Right ventricle myocardium superior (tissue), 1 donor: ENCODE measurements at regions not wholly inside any gene's neighbourhood (a gene's known extent, or its start where the extent isn't known, plus 50 kb on each side); places are given as distances from the start of the nearest gene placed in this dataset.

Experiments
- ATAC-seq: fragments of 200-7000 bp; cut with Tn5 transposase; one replicate; pipeline ENCODE4 v1.9.1; 2020; ENCODE audit warnings: mild to moderate bottlenecking; ENCODE audit not compliant: poor library complexity
- DNase-seq: peaks from one replicate; pipeline ENCODE4 v3.0.0-alpha.2; 2020
- intact Hi-C: fragments of 100-400 bp; cut with DNase I; formaldehyde crosslinking; loops from one replicate; pipeline ENCODE4 v1.11.2; 2022
- donor health status: DM: no; HTN: yes; CAD: no; lungs with severe emphysema.

- DNase-seq (no peak), ATAC-seq (no peak)
- intact Hi-C loops = no loop called here
Measured at GRCh38 chr1:98077691-98078090, 156.9 kb upstream of the DPYD start.

- intact Hi-C loops = no loop called here
- DNase-seq = no peak
- no peak for ATAC-seq
Measured at GRCh38 chr1:98075626-98076025, 154.8 kb upstream of the DPYD start.

- ATAC-seq = no peak
- no peak for DNase-seq
- intact Hi-C loops = no loop called here
Measured at GRCh38 chr1:98073823-98074222, 153.0 kb upstream of the DPYD start.

GRCh38 chr1:98073106-98073505 is 152.3 kb upstream of the DPYD start:
- DNase-seq = no peak
- ATAC-seq = no peak
- intact Hi-C loops = no loop called here

- intact Hi-C loops = no loop called here
- DNase-seq = no peak
- ATAC-seq = no peak
Measured at GRCh38 chr1:98072047-98072446, 151.2 kb upstream of the DPYD start.

GRCh38 chr1:98068016-98068415 is 147.2 kb upstream of the DPYD start:
- DNase-seq = no peak
- intact Hi-C loops = no loop called here

GRCh38 chr1:98066911-98067310 is 146.1 kb upstream of the DPYD start:
- DNase-seq (no peak), ATAC-seq (no peak)
- intact Hi-C loops = no loop called here

More at GRCh38 chr1:98068016-98068415, 147.2 kb upstream of the DPYD start:
- ATAC-seq = no peak

- intact Hi-C loops = no loop called here
- no peak for ATAC-seq
Measured at GRCh38 chr1:98059620-98060019, 138.8 kb upstream of the DPYD start.

GRCh38 chr1:98058676-98059075 is 137.8 kb upstream of the DPYD start:
- no peak for ATAC-seq
- intact Hi-C loops = no loop called here
- DNase-seq = no peak

More at GRCh38 chr1:98059620-98060019, 138.8 kb upstream of the DPYD start:
- no peak for DNase-seq

- intact Hi-C loops = no loop called here
- ATAC-seq (no peak), DNase-seq (no peak)
Measured at GRCh38 chr1:98057236-98057910, 136.5 kb upstream of the DPYD start.

GRCh38 chr1:98056781-98057180 is 135.9 kb upstream of the DPYD start:
- DNase-seq (no peak), ATAC-seq (no peak)
- intact Hi-C loops = no loop called here

- ATAC-seq (no peak), DNase-seq (no peak)
- intact Hi-C loops = no loop called here
Measured at GRCh38 chr1:98055457-98055856, 134.6 kb upstream of the DPYD start.

GRCh38 chr1:98054786-98055185 is 134.0 kb upstream of the DPYD start:
- intact Hi-C loops = loop anchor here (5.0 kb wide), 1 partner anchor 1087 kb away; no protein-coding TSS in a partner anchor
- no peak for ATAC-seq
- no peak for DNase-seq

- no peak for DNase-seq
- ATAC-seq = no peak
- intact Hi-C loops = loop anchor here (5.0 kb wide), 1 partner anchor 1087 kb away; no protein-coding TSS in a partner anchor
Measured at GRCh38 chr1:98054367-98054701, 133.5 kb upstream of the DPYD start.

- peak; percentile 78 for DNase-seq
- intact Hi-C loops = loop anchor here (5.0 kb wide), 1 partner anchor 1086 kb away; no protein-coding TSS in a partner anchor
- ATAC-seq = peak; percentile 100
Measured at GRCh38 chr1:98053471-98054366, 132.9 kb upstream of the DPYD start.

GRCh38 chr1:98051065-98051675 is 130.3 kb upstream of the DPYD start:
- intact Hi-C loops = loop anchor here (5.0 kb wide), 1 partner anchor 1084 kb away; no protein-coding TSS in a partner anchor
- ATAC-seq (no peak), DNase-seq (peak; percentile 59)

GRCh38 chr1:98049370-98050135 is 128.7 kb upstream of the DPYD start:
- ATAC-seq (no peak), DNase-seq (peak; percentile 37)
- intact Hi-C loops = loop anchor here (5.0 kb wide), 1 partner anchor 1082 kb away; no protein-coding TSS in a partner anchor

- ATAC-seq (no peak), DNase-seq (no peak)
- intact Hi-C loops = no loop called here
Measured at GRCh38 chr1:98048751-98049325, 128.0 kb upstream of the DPYD start.
